PC-3 (cell line): ENCODE measurements at regions not wholly inside any gene's neighbourhood (a gene's known extent, or its start where the extent isn't known, plus 50 kb on each side); places are given as distances from the start of the nearest gene placed in this dataset.

Experiments
- ATAC-seq: fragments of 200-7000 bp; cut with Tn5 transposase; 2 replicates; pipeline ENCODE4 v1.9.1; 2020; ENCODE audit warnings: mild to moderate bottlenecking, moderate library complexity
- BruUV-seq: library from RNA; stranded (reverse); fragments of 400-500 nt; replicated peaks from 2 replicates; lab custom pipeline; 2021; lab: Mats Ljungman, UMichigan
- CTCF ChIA-PET: fragments of 300-600 bp; sonication (Branson Sonifier 250); formaldehyde crosslinking; loops from one replicate; lab custom pipeline; 2022; ENCODE audit warnings: antibody characterized with exemption; lab: Charles Lee
- POLR2A ChIA-PET: fragments of 300-600 bp; sonication (Branson Sonifier 250); formaldehyde crosslinking; loops from one replicate; lab custom pipeline; 2022; ENCODE audit warnings: antibody characterized with exemption; ENCODE audit not compliant: unreplicated experiment; lab: Charles Lee
- DNase-seq: peaks from one replicate; pipeline ENCODE4 v3.0.0-alpha.2; 2015
- H2AFZ ChIP-seq: fragments of 300-600 bp; sonication (generic); 2 replicates; pipeline ENCODE4 v1.6.0; 2016; ENCODE audit warnings: antibody characterized with exemption, low read length
- H3F3A ChIP-seq: fragments of 300-600 bp; sonication (generic); one replicate; pipeline ENCODE4 v1.6.0; 2017; ENCODE audit warnings: antibody characterized with exemption, low read length, control low read depth, mild to moderate bottlenecking; ENCODE audit not compliant: unreplicated experiment
- H3K27ac ChIP-seq: fragments of 300-600 bp; sonication (generic); 2 replicates; pipeline ENCODE4 v1.5.1; 2016; ENCODE audit warnings: mild to moderate bottlenecking, low read length
- H3K27me3 ChIP-seq: fragments of 300-600 bp; sonication (generic); 2 replicates; pipeline ENCODE4 v1.6.1; 2016; ENCODE audit warnings: low read length, mixed read lengths
- H3K36me3 ChIP-seq: fragments of 300-600 bp; sonication (generic); 2 replicates; pipeline ENCODE4 v1.6.1; 2016; ENCODE audit warnings: low read depth, mixed run types, low read length, mixed read lengths
- H3K4me1 ChIP-seq: fragments of 300-600 bp; sonication (generic); 2 replicates; pipeline ENCODE4 v1.5.1; 2016; ENCODE audit warnings: low read length; ENCODE audit not compliant: insufficient read depth
- H3K4me2 ChIP-seq: fragments of 300-600 bp; sonication (generic); 2 replicates; pipeline ENCODE4 v1.6.0; 2016; ENCODE audit warnings: low read length
- H3K4me3 ChIP-seq: fragments of 300-600 bp; sonication (generic); 2 replicates; pipeline ENCODE4 v1.5.1; 2016; ENCODE audit warnings: mild to moderate bottlenecking, low read length, mixed read lengths
- H3K79me2 ChIP-seq: fragments of 300-600 bp; sonication (generic); 2 replicates; pipeline ENCODE4 v1.6.1; 2017; ENCODE audit warnings: low read length, mixed read lengths
- H3K9ac ChIP-seq: fragments of 300-600 bp; sonication (generic); 2 replicates; pipeline ENCODE4 v1.6.0; 2016; ENCODE audit warnings: mild to moderate bottlenecking, low read length
- H3K9me2 ChIP-seq: fragments of 300-600 bp; sonication (generic); replicated peaks from 2 replicates; pipeline ENCODE4 v1.6.1; 2016; ENCODE audit warnings: mixed run types, low read length, mixed read lengths
- H3K9me3 ChIP-seq: fragments of 300-600 bp; sonication (generic); 2 replicates; pipeline ENCODE4 v1.6.1; 2016; ENCODE audit warnings: low read length, mixed read lengths
- H4K20me1 ChIP-seq: fragments of 300-600 bp; sonication (generic); 2 replicates; pipeline ENCODE4 v1.6.1; 2016; ENCODE audit warnings: low read length, mixed read lengths
- EZH2 ChIP-seq: fragments of 300-600 bp; sonication (generic); IDR thresholded peaks from one replicate; pipeline ENCODE4 v1.6.1; 2017; ENCODE audit warnings: antibody characterized with exemption, mild to moderate bottlenecking, low read length; ENCODE audit not compliant: unreplicated experiment
- EZH2phosphoT487 ChIP-seq: fragments of 300-600 bp; sonication (generic); IDR thresholded peaks from 2 replicates; pipeline ENCODE4 v1.6.1; 2018; ENCODE audit warnings: mild to moderate bottlenecking, antibody characterized with exemption, low read length, borderline replicate concordance
- intact Hi-C: fragments of 100-400 bp; cut with micrococcal nuclease; formaldehyde crosslinking; loops from 2 replicates; pipeline ENCODE4 v1.9.0; 2023
- TF ChIP-seq, protein P1 (sequence below): fragments of 300-600 bp; sonication (generic); conservative IDR thresholded peaks from 2 replicates; pipeline ENCODE4 v1.5.1; 2017; ENCODE audit warnings: antibody characterized with exemption, low read depth, mild to moderate bottlenecking, low read length

- H4K20me1 ChIP-seq = no peaks in the 10 kb centered on the region
These were observed 718.4 kb downstream of the GBE1 start for GRCh38 chr3:81043009-81043408.

DNA sequence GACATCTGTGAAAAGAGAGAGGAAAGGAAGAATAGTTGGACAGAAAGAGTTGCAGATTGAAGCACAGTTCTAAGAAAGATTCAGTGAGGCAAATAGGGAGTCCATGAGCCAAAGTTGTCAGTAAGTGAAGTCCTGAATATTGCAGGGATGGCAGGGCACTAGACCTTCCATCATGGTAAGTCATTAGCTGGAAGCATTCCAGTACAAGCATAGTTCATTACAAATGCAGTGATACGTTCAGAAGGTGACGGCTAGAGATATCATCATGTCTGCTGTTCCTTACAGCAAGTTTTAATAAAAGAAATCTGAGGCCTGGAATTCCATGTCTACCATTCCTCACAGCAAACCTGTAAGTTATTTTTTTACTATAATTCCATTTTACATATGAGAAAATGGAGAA lies 720.1 kb downstream of the GBE1 start:
- Histone ChIP-seq H3K79me2 (no peaks in the 10 kb centered on the region), H3K27me3 (no peaks in the 10 kb centered on the region), H2AFZ (no peak overlapping the region), H3K4me1 (no peaks in the 10 kb centered on the region), H3K4me2 (no peak overlapping the region), H3K9me3 (no peaks in the 10 kb centered on the region), H3F3A (no peaks in the 10 kb centered on the region), H3K36me3 (no peaks in the 10 kb centered on the region), H3K9me2 (no peaks in the 10 kb centered on the region), H3K27ac (no peak overlapping the region), H3K9ac (no peak overlapping the region), H3K4me3 (no peak overlapping the region), H4K20me1 (no peaks in the 10 kb centered on the region)
- intact Hi-C loops = no loop called here
- CTCF ChIA-PET = no interaction called here
- POLR2A ChIA-PET = no interaction called here
- TF ChIP-seq EZH2phosphoT487 (no peak), EZH2 (no peak)
- TF ChIP-seq, protein P1, sequence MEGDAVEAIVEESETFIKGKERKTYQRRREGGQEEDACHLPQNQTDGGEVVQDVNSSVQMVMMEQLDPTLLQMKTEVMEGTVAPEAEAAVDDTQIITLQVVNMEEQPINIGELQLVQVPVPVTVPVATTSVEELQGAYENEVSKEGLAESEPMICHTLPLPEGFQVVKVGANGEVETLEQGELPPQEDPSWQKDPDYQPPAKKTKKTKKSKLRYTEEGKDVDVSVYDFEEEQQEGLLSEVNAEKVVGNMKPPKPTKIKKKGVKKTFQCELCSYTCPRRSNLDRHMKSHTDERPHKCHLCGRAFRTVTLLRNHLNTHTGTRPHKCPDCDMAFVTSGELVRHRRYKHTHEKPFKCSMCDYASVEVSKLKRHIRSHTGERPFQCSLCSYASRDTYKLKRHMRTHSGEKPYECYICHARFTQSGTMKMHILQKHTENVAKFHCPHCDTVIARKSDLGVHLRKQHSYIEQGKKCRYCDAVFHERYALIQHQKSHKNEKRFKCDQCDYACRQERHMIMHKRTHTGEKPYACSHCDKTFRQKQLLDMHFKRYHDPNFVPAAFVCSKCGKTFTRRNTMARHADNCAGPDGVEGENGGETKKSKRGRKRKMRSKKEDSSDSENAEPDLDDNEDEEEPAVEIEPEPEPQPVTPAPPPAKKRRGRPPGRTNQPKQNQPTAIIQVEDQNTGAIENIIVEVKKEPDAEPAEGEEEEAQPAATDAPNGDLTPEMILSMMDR = no peak
- BruUV-seq = no TSS peak
- DNase-seq = peak; percentile 27
- ATAC-seq = no peak

More at GRCh38 chr3:81043009-81043408, 718.4 kb downstream of the GBE1 start:
- no peaks in the 10 kb centered on the region for H3K27me3 ChIP-seq
- ATAC-seq (no peak), DNase-seq (no peak)
- no peak overlapping the region for H3K4me3 ChIP-seq
- POLR2A ChIA-PET = no interaction called here
- no peak overlapping the region for H2AFZ ChIP-seq
- no peak overlapping the region for H3K27ac ChIP-seq
- H3K9ac ChIP-seq = no peak overlapping the region
- H3K79me2 ChIP-seq = no peaks in the 10 kb centered on the region
- H3K4me1 ChIP-seq = no peaks in the 10 kb centered on the region
- CTCF ChIA-PET = no interaction called here
- intact Hi-C loops = no loop called here
- H3K9me3 ChIP-seq = no peaks in the 10 kb centered on the region
- H3F3A ChIP-seq = no peaks in the 10 kb centered on the region
- H3K9me2 ChIP-seq = no peaks in the 10 kb centered on the region
- no TSS peak for BruUV-seq
- H3K4me2 ChIP-seq = no peak overlapping the region
- TF ChIP-seq EZH2 (no peak), EZH2phosphoT487 (no peak)
- TF ChIP-seq, protein P1 = no peak
- H3K36me3 ChIP-seq = no peaks in the 10 kb centered on the region

GRCh38 chr3:81040107-81040506 lies 721.3 kb downstream of the GBE1 start:
- no peak overlapping the region for H2AFZ ChIP-seq
- H3K4me1 ChIP-seq = no peaks in the 10 kb centered on the region
- no TSS peak for BruUV-seq
- intact Hi-C loops = no loop called here
- ChIA-PET POLR2A (no interaction called here), CTCF (no interaction called here)
- H4K20me1 ChIP-seq = no peaks in the 10 kb centered on the region
- no peak overlapping the region for H3K9ac ChIP-seq
- TF ChIP-seq EZH2phosphoT487 (no peak), EZH2 (no peak)
- TF ChIP-seq, protein P1 = no peak
- H3K36me3 ChIP-seq = no peaks in the 10 kb centered on the region
- H3K27ac ChIP-seq = no peak overlapping the region
- no peaks in the 10 kb centered on the region for H3K9me2 ChIP-seq
- H3K27me3 ChIP-seq = no peaks in the 10 kb centered on the region
- H3K9me3 ChIP-seq = no peaks in the 10 kb centered on the region
- no peaks in the 10 kb centered on the region for H3F3A ChIP-seq
- H3K79me2 ChIP-seq = no peaks in the 10 kb centered on the region
- DNase-seq (no peak), ATAC-seq (no peak)
- H3K4me2 ChIP-seq = no peak overlapping the region
- no peak overlapping the region for H3K4me3 ChIP-seq
